HepG2 (cell line): ENCODE measurements at regions not wholly inside any gene's neighbourhood (a gene's known extent, or its start where the extent isn't known, plus 50 kb on each side); places are given as distances from the start of the nearest gene placed in this dataset.

Experiments
- BCL6 ChIP-seq: IDR thresholded peaks from 2 replicates; pipeline ENCODE4 v1.6.1; 2016; ENCODE audit warnings: missing genetic modification reagents, missing compliant biosample characterization
- BORCS8-MEF2B ChIP-seq: sonication (generic); formaldehyde crosslinking; IDR thresholded peaks from 2 replicates; pipeline ENCODE4 v1.8.0; 2022; ENCODE audit warnings: mild to moderate bottlenecking, missing genetic modification reagents
- KLF12 ChIP-seq: sonication (generic); formaldehyde crosslinking; IDR thresholded peaks from 2 replicates; pipeline ENCODE4 v1.4.0; 2020; ENCODE audit warnings: missing genetic modification reagents, borderline replicate concordance
- MED13 ChIP-seq: sonication (generic); formaldehyde crosslinking; IDR thresholded peaks from 2 replicates; pipeline ENCODE4 v1.5.0; 2020; ENCODE audit warnings: missing genetic modification reagents
- MTA3 ChIP-seq: sonication (generic); formaldehyde crosslinking; IDR thresholded peaks from 2 replicates; pipeline ENCODE4 v1.4.0; 2020; ENCODE audit warnings: missing genetic modification reagents
- NFYC ChIP-seq: IDR thresholded peaks from 2 replicates; pipeline ENCODE4 v1.6.1; 2016; ENCODE audit warnings: missing genetic modification reagents, missing compliant biosample characterization
- NR3C1 ChIP-seq: sonication (generic); formaldehyde crosslinking; IDR thresholded peaks from 2 replicates; pipeline ENCODE4 v1.4.0; 2020; ENCODE audit warnings: missing genetic modification reagents
- RARA ChIP-seq: IDR thresholded peaks from 2 replicates; pipeline ENCODE4 v1.6.1; 2016; ENCODE audit warnings: missing genetic modification reagents, missing compliant biosample characterization
- TP53 ChIP-seq: sonication (generic); formaldehyde crosslinking; conservative IDR thresholded peaks from 2 replicates; pipeline ENCODE4 v1.4.0; 2020; ENCODE audit warnings: missing genetic modification reagents
- TF ChIP-seq, protein P1 (sequence below): sonication (generic); formaldehyde crosslinking; IDR thresholded peaks from 2 replicates; pipeline ENCODE4 v1.4.0; 2020; ENCODE audit warnings: missing genetic modification reagents
- TF ChIP-seq, protein P2 (sequence below): sonication (generic); formaldehyde crosslinking; IDR thresholded peaks from 2 replicates; pipeline ENCODE4 v1.4.0; 2020; ENCODE audit warnings: missing genetic modification reagents
- TF ChIP-seq, protein P3 (sequence below): sonication (generic); formaldehyde crosslinking; IDR thresholded peaks from 2 replicates; pipeline ENCODE4 v1.5.1; 2020; ENCODE audit warnings: mild to moderate bottlenecking, missing genetic modification reagents, borderline replicate concordance

DNA sequence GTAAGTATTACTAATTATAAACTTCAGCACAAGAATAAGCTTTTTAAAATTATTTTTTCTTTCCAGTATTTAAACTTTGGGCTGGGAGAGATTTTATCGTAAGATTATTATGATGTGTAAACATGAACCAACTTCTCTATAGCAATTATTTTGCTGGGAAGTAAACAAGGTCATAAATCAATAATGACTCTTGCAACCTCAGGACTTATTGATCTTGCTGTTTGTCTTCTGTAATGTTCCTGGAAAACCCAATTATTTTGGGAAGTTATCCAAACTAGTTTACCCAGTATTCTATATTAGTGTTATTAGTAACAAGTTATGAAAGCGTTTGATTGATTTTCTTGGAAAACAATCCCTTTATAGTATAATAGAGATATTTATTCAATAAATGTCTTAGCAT, 174.9 kb downstream of the PPP1R2C start (continued):
- TF ChIP-seq, protein P1, sequence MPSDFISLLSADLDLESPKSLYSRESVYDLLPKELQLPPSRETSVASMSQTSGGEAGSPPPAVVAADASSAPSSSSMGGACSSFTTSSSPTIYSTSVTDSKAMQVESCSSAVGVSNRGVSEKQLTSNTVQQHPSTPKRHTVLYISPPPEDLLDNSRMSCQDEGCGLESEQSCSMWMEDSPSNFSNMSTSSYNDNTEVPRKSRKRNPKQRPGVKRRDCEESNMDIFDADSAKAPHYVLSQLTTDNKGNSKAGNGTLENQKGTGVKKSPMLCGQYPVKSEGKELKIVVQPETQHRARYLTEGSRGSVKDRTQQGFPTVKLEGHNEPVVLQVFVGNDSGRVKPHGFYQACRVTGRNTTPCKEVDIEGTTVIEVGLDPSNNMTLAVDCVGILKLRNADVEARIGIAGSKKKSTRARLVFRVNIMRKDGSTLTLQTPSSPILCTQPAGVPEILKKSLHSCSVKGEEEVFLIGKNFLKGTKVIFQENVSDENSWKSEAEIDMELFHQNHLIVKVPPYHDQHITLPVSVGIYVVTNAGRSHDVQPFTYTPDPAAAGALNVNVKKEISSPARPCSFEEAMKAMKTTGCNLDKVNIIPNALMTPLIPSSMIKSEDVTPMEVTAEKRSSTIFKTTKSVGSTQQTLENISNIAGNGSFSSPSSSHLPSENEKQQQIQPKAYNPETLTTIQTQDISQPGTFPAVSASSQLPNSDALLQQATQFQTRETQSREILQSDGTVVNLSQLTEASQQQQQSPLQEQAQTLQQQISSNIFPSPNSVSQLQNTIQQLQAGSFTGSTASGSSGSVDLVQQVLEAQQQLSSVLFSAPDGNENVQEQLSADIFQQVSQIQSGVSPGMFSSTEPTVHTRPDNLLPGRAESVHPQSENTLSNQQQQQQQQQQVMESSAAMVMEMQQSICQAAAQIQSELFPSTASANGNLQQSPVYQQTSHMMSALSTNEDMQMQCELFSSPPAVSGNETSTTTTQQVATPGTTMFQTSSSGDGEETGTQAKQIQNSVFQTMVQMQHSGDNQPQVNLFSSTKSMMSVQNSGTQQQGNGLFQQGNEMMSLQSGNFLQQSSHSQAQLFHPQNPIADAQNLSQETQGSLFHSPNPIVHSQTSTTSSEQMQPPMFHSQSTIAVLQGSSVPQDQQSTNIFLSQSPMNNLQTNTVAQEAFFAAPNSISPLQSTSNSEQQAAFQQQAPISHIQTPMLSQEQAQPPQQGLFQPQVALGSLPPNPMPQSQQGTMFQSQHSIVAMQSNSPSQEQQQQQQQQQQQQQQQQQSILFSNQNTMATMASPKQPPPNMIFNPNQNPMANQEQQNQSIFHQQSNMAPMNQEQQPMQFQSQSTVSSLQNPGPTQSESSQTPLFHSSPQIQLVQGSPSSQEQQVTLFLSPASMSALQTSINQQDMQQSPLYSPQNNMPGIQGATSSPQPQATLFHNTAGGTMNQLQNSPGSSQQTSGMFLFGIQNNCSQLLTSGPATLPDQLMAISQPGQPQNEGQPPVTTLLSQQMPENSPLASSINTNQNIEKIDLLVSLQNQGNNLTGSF (CRISPR knock-in tag): no peak
- TF ChIP-seq, protein P2, sequence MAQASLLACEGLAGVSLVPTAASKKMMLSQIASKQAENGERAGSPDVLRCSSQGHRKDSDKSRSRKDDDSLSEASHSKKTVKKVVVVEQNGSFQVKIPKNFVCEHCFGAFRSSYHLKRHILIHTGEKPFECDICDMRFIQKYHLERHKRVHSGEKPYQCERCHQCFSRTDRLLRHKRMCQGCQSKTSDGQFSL (CRISPR knock-in tag): no peak
- TF ChIP-seq KLF12 (CRISPR knock-in tag) (no peak), NR3C1 (CRISPR knock-in tag) (no peak), TP53 (CRISPR knock-in tag) (no peak), RARA (CRISPR knock-in tag) (peak; percentile 27; the same call in 1 of the 2 replicates), MED13 (CRISPR knock-in tag) (no peak), BORCS8-MEF2B (CRISPR knock-in tag) (no peak), BCL6 (CRISPR knock-in tag) (peak; percentile 85), NFYC (CRISPR knock-in tag) (no peak), MTA3 (CRISPR knock-in tag) (no peak)
- TF ChIP-seq, protein P3, sequence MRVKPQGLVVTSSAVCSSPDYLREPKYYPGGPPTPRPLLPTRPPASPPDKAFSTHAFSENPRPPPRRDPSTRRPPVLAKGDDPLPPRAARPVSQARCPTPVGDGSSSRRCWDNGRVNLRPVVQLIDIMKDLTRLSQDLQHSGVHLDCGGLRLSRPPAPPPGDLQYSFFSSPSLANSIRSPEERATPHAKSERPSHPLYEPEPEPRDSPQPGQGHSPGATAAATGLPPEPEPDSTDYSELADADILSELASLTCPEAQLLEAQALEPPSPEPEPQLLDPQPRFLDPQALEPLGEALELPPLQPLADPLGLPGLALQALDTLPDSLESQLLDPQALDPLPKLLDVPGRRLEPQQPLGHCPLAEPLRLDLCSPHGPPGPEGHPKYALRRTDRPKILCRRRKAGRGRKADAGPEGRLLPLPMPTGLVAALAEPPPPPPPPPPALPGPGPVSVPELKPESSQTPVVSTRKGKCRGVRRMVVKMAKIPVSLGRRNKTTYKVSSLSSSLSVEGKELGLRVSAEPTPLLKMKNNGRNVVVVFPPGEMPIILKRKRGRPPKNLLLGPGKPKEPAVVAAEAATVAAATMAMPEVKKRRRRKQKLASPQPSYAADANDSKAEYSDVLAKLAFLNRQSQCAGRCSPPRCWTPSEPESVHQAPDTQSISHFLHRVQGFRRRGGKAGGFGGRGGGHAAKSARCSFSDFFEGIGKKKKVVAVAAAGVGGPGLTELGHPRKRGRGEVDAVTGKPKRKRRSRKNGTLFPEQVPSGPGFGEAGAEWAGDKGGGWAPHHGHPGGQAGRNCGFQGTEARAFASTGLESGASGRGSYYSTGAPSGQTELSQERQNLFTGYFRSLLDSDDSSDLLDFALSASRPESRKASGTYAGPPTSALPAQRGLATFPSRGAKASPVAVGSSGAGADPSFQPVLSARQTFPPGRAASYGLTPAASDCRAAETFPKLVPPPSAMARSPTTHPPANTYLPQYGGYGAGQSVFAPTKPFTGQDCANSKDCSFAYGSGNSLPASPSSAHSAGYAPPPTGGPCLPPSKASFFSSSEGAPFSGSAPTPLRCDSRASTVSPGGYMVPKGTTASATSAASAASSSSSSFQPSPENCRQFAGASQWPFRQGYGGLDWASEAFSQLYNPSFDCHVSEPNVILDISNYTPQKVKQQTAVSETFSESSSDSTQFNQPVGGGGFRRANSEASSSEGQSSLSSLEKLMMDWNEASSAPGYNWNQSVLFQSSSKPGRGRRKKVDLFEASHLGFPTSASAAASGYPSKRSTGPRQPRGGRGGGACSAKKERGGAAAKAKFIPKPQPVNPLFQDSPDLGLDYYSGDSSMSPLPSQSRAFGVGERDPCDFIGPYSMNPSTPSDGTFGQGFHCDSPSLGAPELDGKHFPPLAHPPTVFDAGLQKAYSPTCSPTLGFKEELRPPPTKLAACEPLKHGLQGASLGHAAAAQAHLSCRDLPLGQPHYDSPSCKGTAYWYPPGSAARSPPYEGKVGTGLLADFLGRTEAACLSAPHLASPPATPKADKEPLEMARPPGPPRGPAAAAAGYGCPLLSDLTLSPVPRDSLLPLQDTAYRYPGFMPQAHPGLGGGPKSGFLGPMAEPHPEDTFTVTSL (CRISPR knock-in tag): no peak
